ENCODE measurements at regions not wholly inside any gene's neighbourhood (a gene's known extent, or its start where the extent isn't known, plus 50 kb on each side); places are given as distances from the start of the nearest gene placed in this dataset.

GRCh38 chrX:94400488-94400887, 726.5 kb downstream of the FAM133A start:
- TF ChIP-seq, protein P1, sequence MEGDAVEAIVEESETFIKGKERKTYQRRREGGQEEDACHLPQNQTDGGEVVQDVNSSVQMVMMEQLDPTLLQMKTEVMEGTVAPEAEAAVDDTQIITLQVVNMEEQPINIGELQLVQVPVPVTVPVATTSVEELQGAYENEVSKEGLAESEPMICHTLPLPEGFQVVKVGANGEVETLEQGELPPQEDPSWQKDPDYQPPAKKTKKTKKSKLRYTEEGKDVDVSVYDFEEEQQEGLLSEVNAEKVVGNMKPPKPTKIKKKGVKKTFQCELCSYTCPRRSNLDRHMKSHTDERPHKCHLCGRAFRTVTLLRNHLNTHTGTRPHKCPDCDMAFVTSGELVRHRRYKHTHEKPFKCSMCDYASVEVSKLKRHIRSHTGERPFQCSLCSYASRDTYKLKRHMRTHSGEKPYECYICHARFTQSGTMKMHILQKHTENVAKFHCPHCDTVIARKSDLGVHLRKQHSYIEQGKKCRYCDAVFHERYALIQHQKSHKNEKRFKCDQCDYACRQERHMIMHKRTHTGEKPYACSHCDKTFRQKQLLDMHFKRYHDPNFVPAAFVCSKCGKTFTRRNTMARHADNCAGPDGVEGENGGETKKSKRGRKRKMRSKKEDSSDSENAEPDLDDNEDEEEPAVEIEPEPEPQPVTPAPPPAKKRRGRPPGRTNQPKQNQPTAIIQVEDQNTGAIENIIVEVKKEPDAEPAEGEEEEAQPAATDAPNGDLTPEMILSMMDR (IDR thresholded peaks at IDR 0.05): no peak
- no peak for TF ChIP-seq POLR2A (IDR thresholded peaks at IDR 0.05)
